ENCODE measurements at regions not wholly inside any gene's neighbourhood (a gene's known extent, or its start where the extent isn't known, plus 50 kb on each side); places are given as distances from the start of the nearest gene placed in this dataset.
"Not testable (repeated sequence)": the region's sequence is repeated elsewhere in the genome, so short reads cannot be mapped to it uniquely, and the experiment has no call there.

DNA sequence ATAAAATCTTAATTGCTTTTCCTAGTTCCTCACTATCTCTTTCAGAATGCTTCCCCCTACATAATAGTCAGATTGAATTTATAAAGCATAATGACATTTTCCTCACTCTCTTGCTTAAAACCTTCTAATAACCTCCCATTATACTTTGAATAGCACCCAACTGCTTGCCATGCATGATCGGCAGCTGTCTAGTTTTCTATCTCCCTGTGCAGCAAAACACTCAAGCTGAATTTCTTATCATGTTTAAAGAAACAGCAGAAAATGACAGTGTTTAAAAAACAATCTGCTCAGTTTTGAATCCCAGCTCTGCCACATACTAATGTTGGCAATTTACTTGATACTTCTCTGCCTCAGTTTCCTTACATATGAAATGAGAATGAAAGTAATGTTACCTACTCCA, 947.1 kb upstream of the HS3ST1 start:
- intact Hi-C loops (cut with micrococcal nuclease) (no loop called here), in situ Hi-C loops (cut with MboI) (no loop called here)
- POLR2A ChIA-PET, result no interaction called here
- Histone ChIP-seq H2AFZ (ENCODE audit: low read depth, low read length) (no peak overlapping the region), H3K4me3 (no peak overlapping the region), H4K20me1 (replicated peaks; ENCODE audit: control insufficient read depth, insufficient read depth, low read length) (no peaks in the 10 kb centered on the region), H3K9me1 (ENCODE audit: control insufficient read depth, insufficient read depth, low read length) (no peaks in the 10 kb centered on the region), H3K9ac (ENCODE audit: insufficient read depth in 1 of 2, low read depth in 2 of 2, low read length in 2 of 2) (no peak overlapping the region), H3K27me3 (ENCODE audit: control insufficient read depth in 2 of 2, insufficient read depth in 2 of 2, low read length in 2 of 2) (no peaks in the 10 kb centered on the region), H3K79me2 (ENCODE audit: control insufficient read depth, insufficient read depth, low read length) (no peaks in the 10 kb centered on the region), H3K4me1 (replicated peaks in 1 of 2; ENCODE audit: control insufficient read depth in 2 of 2, insufficient read depth in 2 of 2, low read length in 2 of 2) (no peaks in the 10 kb centered on the region), H3K9me3 (replicated peaks; ENCODE audit: control insufficient read depth, insufficient read depth, low read depth, low read length) (no peaks in the 10 kb centered on the region), H3K27ac (ENCODE audit: extremely low read depth, low read depth, low read length) (no peak overlapping the region), H3K4me2 (ENCODE audit: insufficient read depth, low read length) (no peak overlapping the region), H3K36me3 (ENCODE audit: control insufficient read depth, insufficient read depth, low read length) (no peaks in the 10 kb centered on the region)
- no TSS peak for BruUV-seq (replicated peaks)
- 0% methylated on average over 1 of the region's 1 CpG for WGBS (ENCODE audit: insufficient coverage, low coverage, missing lambda C conversion rate)
- CTCF ChIA-PET (ENCODE audit: low intra/inter-chr PET ratio), result no interaction called here
- FAIRE-seq, result no peak
- TF ChIP-seq SRSF7 (optimal IDR thresholded peaks at IDR 0.05; ENCODE audit: low read depth, low read length), result no peak
- TF ChIP-seq FIP1L1 (IDR thresholded peaks at IDR 0.05; ENCODE audit: low read depth, low read length, poor library complexity, severe bottlenecking), result no peak
- TF ChIP-seq, protein P1, sequence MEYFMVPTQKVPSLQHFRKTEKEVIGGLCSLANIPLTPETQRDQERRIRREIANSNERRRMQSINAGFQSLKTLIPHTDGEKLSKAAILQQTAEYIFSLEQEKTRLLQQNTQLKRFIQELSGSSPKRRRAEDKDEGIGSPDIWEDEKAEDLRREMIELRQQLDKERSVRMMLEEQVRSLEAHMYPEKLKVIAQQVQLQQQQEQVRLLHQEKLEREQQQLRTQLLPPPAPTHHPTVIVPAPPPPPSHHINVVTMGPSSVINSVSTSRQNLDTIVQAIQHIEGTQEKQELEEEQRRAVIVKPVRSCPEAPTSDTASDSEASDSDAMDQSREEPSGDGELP (CRISPR knock-in tag; IDR thresholded peaks at IDR 0.05; ENCODE audit: borderline replicate concordance), result no peak
- no peak for TF ChIP-seq TARDBP (IDR thresholded peaks at IDR 0.05)
- TF ChIP-seq, protein P2, sequence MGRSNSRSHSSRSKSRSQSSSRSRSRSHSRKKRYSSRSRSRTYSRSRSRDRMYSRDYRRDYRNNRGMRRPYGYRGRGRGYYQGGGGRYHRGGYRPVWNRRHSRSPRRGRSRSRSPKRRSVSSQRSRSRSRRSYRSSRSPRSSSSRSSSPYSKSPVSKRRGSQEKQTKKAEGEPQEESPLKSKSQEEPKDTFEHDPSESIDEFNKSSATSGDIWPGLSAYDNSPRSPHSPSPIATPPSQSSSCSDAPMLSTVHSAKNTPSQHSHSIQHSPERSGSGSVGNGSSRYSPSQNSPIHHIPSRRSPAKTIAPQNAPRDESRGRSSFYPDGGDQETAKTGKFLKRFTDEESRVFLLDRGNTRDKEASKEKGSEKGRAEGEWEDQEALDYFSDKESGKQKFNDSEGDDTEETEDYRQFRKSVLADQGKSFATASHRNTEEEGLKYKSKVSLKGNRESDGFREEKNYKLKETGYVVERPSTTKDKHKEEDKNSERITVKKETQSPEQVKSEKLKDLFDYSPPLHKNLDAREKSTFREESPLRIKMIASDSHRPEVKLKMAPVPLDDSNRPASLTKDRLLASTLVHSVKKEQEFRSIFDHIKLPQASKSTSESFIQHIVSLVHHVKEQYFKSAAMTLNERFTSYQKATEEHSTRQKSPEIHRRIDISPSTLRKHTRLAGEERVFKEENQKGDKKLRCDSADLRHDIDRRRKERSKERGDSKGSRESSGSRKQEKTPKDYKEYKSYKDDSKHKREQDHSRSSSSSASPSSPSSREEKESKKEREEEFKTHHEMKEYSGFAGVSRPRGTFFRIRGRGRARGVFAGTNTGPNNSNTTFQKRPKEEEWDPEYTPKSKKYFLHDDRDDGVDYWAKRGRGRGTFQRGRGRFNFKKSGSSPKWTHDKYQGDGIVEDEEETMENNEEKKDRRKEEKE (IDR thresholded peaks at IDR 0.05; ENCODE audit: borderline replicate concordance in 1 of 2, control insufficient read depth in 1 of 2, low read depth in 2 of 2, low read length in 1 of 2), result no peak
- TF ChIP-seq, protein P3, sequence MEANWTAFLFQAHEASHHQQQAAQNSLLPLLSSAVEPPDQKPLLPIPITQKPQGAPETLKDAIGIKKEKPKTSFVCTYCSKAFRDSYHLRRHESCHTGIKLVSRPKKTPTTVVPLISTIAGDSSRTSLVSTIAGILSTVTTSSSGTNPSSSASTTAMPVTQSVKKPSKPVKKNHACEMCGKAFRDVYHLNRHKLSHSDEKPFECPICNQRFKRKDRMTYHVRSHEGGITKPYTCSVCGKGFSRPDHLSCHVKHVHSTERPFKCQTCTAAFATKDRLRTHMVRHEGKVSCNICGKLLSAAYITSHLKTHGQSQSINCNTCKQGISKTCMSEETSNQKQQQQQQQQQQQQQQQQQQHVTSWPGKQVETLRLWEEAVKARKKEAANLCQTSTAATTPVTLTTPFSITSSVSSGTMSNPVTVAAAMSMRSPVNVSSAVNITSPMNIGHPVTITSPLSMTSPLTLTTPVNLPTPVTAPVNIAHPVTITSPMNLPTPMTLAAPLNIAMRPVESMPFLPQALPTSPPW (CRISPR knock-in tag; IDR thresholded peaks at IDR 0.05), result no peak
- TF ChIP-seq PML (IDR thresholded peaks at IDR 0.05; ENCODE audit: low read length), result no peak
- ATAC-seq, result no peak
- no peak for DNase-seq (ENCODE audit: extremely low read depth in 1 of 4, low spot score in 3 of 4)

DNA sequence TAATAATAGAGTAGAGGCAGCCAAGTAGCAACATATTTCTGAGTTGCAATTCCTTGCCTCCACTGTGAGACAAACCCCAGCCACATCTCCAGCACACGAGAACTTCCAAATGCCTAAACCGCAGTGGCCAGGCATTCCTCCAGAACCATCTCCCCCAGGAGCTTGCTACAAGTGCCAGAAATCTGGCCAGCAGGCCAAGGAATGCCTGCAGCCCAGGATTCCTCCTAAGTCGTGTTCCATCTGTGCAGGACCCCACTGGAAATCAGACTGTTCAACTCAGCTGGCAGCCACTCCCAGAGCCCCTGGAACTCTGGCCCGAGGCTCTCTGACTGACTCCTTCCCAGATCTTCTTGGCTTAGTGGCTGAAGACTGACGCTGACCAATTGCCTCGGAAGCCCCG, 937.2 kb upstream of the HS3ST1 start:
- POLR2A ChIA-PET; FAIRE-seq; intact Hi-C loops (cut with micrococcal nuclease): not testable (repeated sequence)

More for the DNA sequence above, 937.2 kb upstream of the HS3ST1 start:
- in situ Hi-C loops (cut with MboI); H3K4me1 ChIP-seq (replicated peaks in 1 of 2; ENCODE audit: control insufficient read depth in 2 of 2, insufficient read depth in 2 of 2, low read length in 2 of 2); H3K4me2 ChIP-seq (ENCODE audit: insufficient read depth, low read length); H3K27ac ChIP-seq (ENCODE audit: extremely low read depth, low read depth, low read length); H3K79me2 ChIP-seq (ENCODE audit: control insufficient read depth, insufficient read depth, low read length); H3K9me1 ChIP-seq (ENCODE audit: control insufficient read depth, insufficient read depth, low read length); H3K9me3 ChIP-seq (replicated peaks; ENCODE audit: control insufficient read depth, insufficient read depth, low read depth, low read length); H4K20me1 ChIP-seq (replicated peaks; ENCODE audit: control insufficient read depth, insufficient read depth, low read length); BruUV-seq (replicated peaks); H3K36me3 ChIP-seq (ENCODE audit: control insufficient read depth, insufficient read depth, low read length); H3K27me3 ChIP-seq (ENCODE audit: control insufficient read depth in 2 of 2, insufficient read depth in 2 of 2, low read length in 2 of 2); DNase-seq (ENCODE audit: extremely low read depth in 1 of 4, low spot score in 3 of 4); H3K9ac ChIP-seq (ENCODE audit: insufficient read depth in 1 of 2, low read depth in 2 of 2, low read length in 2 of 2); H2AFZ ChIP-seq (ENCODE audit: low read depth, low read length); CTCF ChIA-PET (ENCODE audit: low intra/inter-chr PET ratio); H3K4me3 ChIP-seq; ATAC-seq: not testable (repeated sequence)
- 0% methylated on average over 3 of the region's 7 CpGs for WGBS (ENCODE audit: insufficient coverage, low coverage, missing lambda C conversion rate)

Measured in K562 (cell line).